ENCODE measurements at regions not wholly inside any gene's neighbourhood (a gene's known extent, or its start where the extent isn't known, plus 50 kb on each side); places are given as distances from the start of the nearest gene placed in this dataset.

- TF ChIP-seq, protein P1, sequence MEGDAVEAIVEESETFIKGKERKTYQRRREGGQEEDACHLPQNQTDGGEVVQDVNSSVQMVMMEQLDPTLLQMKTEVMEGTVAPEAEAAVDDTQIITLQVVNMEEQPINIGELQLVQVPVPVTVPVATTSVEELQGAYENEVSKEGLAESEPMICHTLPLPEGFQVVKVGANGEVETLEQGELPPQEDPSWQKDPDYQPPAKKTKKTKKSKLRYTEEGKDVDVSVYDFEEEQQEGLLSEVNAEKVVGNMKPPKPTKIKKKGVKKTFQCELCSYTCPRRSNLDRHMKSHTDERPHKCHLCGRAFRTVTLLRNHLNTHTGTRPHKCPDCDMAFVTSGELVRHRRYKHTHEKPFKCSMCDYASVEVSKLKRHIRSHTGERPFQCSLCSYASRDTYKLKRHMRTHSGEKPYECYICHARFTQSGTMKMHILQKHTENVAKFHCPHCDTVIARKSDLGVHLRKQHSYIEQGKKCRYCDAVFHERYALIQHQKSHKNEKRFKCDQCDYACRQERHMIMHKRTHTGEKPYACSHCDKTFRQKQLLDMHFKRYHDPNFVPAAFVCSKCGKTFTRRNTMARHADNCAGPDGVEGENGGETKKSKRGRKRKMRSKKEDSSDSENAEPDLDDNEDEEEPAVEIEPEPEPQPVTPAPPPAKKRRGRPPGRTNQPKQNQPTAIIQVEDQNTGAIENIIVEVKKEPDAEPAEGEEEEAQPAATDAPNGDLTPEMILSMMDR (IDR thresholded peaks at IDR 0.05; ENCODE audit: insufficient read depth, low read length): no peak
- no peak for TF ChIP-seq REST (IDR thresholded peaks at IDR 0.05; ENCODE audit: insufficient replicate concordance, low read depth)
Measured at GRCh38 chr12:92061061-92061460, 84.6 kb downstream of the BTG1 start.
